ENCODE measurements at regions not wholly inside any gene's neighbourhood (a gene's known extent, or its start where the extent isn't known, plus 50 kb on each side); places are given as distances from the start of the nearest gene placed in this dataset.

GRCh38 chr2:33765122-33765521, 166.0 kb upstream of the FAM98A start:
- DNase-seq: no peak
- Mint-ChIP-seq H3K9me3 (no peaks in the 10 kb centered on the region), H3K4me1 (ENCODE audit: low read depth) (no peaks in the 10 kb centered on the region), H3K36me3 (ENCODE audit: insufficient read depth) (no peaks in the 10 kb centered on the region), H3K4me3 (no peak overlapping the region), H3K27me3 (ENCODE audit: low read depth) (no peaks in the 10 kb centered on the region)
- no peak for ATAC-seq

DNA sequence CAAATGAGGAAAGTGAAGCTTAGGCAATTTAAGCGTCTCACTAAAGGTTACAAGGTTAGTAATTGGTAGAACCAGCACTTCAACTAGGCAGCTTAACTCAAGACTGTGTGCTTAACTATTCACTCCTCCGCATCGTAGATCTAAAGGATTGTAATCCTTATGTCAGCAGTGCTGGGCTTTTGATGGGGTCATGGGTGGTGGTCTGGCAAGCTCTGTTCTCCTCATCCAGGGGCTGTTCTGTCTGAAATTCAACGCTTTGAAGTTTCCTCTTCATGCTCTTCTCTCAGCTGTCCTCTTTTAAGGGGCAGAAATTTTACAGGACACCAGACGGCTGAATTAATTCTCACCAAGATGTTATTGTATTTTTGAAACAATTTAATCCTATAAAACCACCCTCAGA, 165.5 kb upstream of the FAM98A start:
- no peak for DNase-seq
- ATAC-seq: no peak
- H3K36me3 Mint-ChIP-seq (ENCODE audit: insufficient read depth): no peaks in the 10 kb centered on the region
- no peaks in the 10 kb centered on the region for H3K9me3 Mint-ChIP-seq
- H3K4me1 Mint-ChIP-seq (ENCODE audit: low read depth): no peaks in the 10 kb centered on the region
- H3K4me3 Mint-ChIP-seq: no peak overlapping the region
- no peaks in the 10 kb centered on the region for H3K27me3 Mint-ChIP-seq (ENCODE audit: low read depth)

GRCh38 chr2:33763671-33764310, 164.7 kb upstream of the FAM98A start:
- ATAC-seq: no peak
- DNase-seq: no peak
- Mint-ChIP-seq H3K27me3 (ENCODE audit: low read depth) (no peaks in the 10 kb centered on the region), H3K4me3 (no peak overlapping the region), H3K9me3 (no peaks in the 10 kb centered on the region), H3K36me3 (ENCODE audit: insufficient read depth) (no peaks in the 10 kb centered on the region), H3K4me1 (ENCODE audit: low read depth) (no peaks in the 10 kb centered on the region)

DNA sequence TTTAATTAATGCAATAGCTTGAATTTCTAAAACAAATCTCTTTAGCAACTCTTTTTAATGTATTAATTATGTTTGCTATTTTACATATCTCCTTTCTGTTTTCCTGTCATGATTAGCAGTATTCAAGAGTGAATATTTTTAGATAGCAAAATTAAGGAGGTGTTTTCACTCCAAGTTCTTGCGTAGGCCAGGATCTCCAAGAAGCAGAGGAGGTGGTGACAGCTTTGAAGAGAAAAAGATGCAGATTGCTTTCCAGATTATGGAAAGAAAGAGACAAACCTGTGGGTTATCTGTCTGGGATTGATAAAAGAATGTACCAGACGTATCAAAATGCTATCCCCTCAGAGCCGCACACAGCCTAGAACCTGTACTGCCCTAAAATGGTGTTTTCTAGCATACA, 163.5 kb upstream of the FAM98A start:
- no peaks in the 10 kb centered on the region for H3K4me1 Mint-ChIP-seq (ENCODE audit: low read depth)
- H3K27me3 Mint-ChIP-seq (ENCODE audit: low read depth): no peaks in the 10 kb centered on the region
- no peak for DNase-seq
- no peaks in the 10 kb centered on the region for H3K9me3 Mint-ChIP-seq
- no peak for ATAC-seq
- H3K4me3 Mint-ChIP-seq: no peak overlapping the region
- no peaks in the 10 kb centered on the region for H3K36me3 Mint-ChIP-seq (ENCODE audit: insufficient read depth)

GRCh38 chr2:33746208-33746800, 147.2 kb upstream of the FAM98A start:
- H3K4me1 Mint-ChIP-seq (ENCODE audit: low read depth): no peaks in the 10 kb centered on the region
- no peaks in the 10 kb centered on the region for H3K36me3 Mint-ChIP-seq (ENCODE audit: insufficient read depth)
- no peaks in the 10 kb centered on the region for H3K9me3 Mint-ChIP-seq
- DNase-seq: no peak
- H3K4me3 Mint-ChIP-seq: no peak overlapping the region
- peaks cover 18% of the 10 kb centered on the region for H3K27me3 Mint-ChIP-seq (ENCODE audit: low read depth)
- ATAC-seq: no peak

- H3K27me3 Mint-ChIP-seq (ENCODE audit: low read depth): no peaks in the 10 kb centered on the region
- no peaks in the 10 kb centered on the region for H3K4me1 Mint-ChIP-seq (ENCODE audit: low read depth)
- no peak for DNase-seq
These were observed 136.0 kb upstream of the FAM98A start for GRCh38 chr2:33735096-33735495.

GRCh38 chr2:33730804-33731203, 131.7 kb upstream of the FAM98A start:
- Mint-ChIP-seq H3K4me3 (no peak overlapping the region), H3K4me1 (ENCODE audit: low read depth) (no peaks in the 10 kb centered on the region), H3K36me3 (ENCODE audit: insufficient read depth) (no peaks in the 10 kb centered on the region), H3K27me3 (ENCODE audit: low read depth) (no peaks in the 10 kb centered on the region), H3K9me3 (no peaks in the 10 kb centered on the region)
- ATAC-seq (no peak), DNase-seq (no peak)

More at GRCh38 chr2:33735096-33735495, 136.0 kb upstream of the FAM98A start:
- H3K9me3 Mint-ChIP-seq: no peaks in the 10 kb centered on the region
- no peak overlapping the region for H3K4me3 Mint-ChIP-seq
- ATAC-seq: no peak
- H3K36me3 Mint-ChIP-seq (ENCODE audit: insufficient read depth): no peaks in the 10 kb centered on the region

- H3K4me3 Mint-ChIP-seq: no peak overlapping the region
- H3K4me1 Mint-ChIP-seq (ENCODE audit: low read depth): no peaks in the 10 kb centered on the region
- no peaks in the 10 kb centered on the region for H3K36me3 Mint-ChIP-seq (ENCODE audit: insufficient read depth)
- ATAC-seq (no peak), DNase-seq (no peak)
- H3K9me3 Mint-ChIP-seq: no peaks in the 10 kb centered on the region
- no peaks in the 10 kb centered on the region for H3K27me3 Mint-ChIP-seq (ENCODE audit: low read depth)
These were observed 131.1 kb upstream of the FAM98A start for GRCh38 chr2:33730193-33730592.

DNA sequence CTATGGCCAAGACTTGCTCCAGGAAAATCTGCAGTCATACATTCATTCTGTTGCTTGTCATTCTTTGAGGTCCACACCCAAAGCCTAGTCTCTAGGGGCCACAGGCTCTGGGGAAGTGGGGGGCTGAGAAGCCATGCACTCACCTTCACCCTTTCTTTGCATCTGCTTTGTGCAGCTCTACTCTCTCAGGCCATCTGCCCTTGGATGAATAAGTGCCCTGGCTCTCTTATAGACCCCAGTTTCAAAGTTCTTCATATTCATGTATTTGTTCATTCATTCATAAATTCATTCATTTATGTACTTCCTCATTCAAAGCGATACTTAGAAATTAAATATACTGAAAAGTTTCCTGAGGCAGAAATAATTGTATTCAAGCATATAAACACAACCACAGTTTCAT, 130.3 kb upstream of the FAM98A start:
- ATAC-seq: no peak
- Mint-ChIP-seq H3K4me3 (no peak overlapping the region), H3K4me1 (ENCODE audit: low read depth) (no peaks in the 10 kb centered on the region), H3K27me3 (ENCODE audit: low read depth) (no peaks in the 10 kb centered on the region), H3K9me3 (no peaks in the 10 kb centered on the region), H3K36me3 (ENCODE audit: insufficient read depth) (no peaks in the 10 kb centered on the region)
- no peak for DNase-seq

DNA sequence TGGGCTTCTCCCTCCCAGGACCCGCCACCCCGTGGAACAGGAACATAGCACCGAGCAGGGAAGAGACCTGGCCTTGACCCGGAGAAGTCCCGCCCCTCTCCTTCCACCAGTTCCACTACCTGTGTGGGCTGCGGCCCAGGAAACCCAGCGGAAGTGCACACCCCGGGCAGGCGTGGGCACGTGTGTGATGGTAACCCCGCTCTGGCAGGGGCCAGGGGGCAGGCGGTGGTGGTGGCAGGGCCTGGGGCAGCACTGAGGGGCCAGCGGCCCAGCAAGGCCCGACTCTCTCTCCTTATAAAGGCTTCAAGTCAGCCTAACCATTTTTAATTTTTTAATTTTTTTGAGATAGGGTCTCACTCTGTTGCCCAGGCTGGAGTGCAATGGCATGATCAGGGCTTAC, 129.0 kb upstream of the FAM98A start:
- no peaks in the 10 kb centered on the region for H3K9me3 Mint-ChIP-seq
- ATAC-seq (no peak), DNase-seq (no peak)
- H3K36me3 Mint-ChIP-seq (ENCODE audit: insufficient read depth): no peaks in the 10 kb centered on the region
- peaks cover 2% of the 10 kb centered on the region for H3K27me3 Mint-ChIP-seq (ENCODE audit: low read depth)
- no peaks in the 10 kb centered on the region for H3K4me1 Mint-ChIP-seq (ENCODE audit: low read depth)
- no peak overlapping the region for H3K4me3 Mint-ChIP-seq

DNA sequence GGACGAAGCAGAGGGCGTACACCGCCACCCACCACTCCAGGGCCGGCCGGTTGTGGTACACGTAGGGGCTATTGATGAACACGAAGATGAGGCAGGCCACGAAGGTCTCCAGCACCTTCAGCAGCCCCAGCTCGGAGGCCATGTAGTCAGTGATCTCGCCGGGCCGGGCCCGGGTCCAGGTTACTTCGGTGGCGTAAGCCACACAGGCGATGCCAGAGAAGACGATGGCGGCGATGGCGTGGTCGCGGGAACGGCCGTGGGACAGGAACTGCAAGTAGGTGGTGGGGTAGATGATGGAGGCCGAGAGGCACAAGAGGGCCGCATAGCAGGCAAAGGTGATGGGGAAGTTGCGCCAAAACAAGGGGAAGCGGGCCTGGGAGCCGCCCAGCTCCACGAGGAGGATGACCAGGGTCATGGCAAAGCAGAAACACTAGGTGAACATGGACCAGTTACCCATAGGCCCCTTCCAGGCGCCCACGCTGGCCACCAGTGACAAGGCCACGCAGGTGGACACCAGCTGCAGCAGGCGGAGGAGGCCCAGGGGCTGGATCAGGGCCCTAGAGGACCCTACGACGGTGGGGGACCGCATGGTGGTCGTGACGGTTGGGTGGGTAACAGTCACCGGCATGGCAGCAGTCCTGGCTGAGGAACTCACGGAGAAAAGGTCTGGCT, 128.4 kb upstream of the FAM98A start:
- Mint-ChIP-seq H3K4me1 (ENCODE audit: low read depth) (no peaks in the 10 kb centered on the region), H3K9me3 (no peaks in the 10 kb centered on the region), H3K27me3 (ENCODE audit: low read depth) (peaks cover 2% of the 10 kb centered on the region), H3K36me3 (ENCODE audit: insufficient read depth) (no peaks in the 10 kb centered on the region), H3K4me3 (no peak overlapping the region)
- DNase-seq (no peak), ATAC-seq (no peak)

- ATAC-seq (no peak), DNase-seq (no peak)
- H3K4me1 Mint-ChIP-seq (ENCODE audit: low read depth): no peaks in the 10 kb centered on the region
- no peaks in the 10 kb centered on the region for H3K36me3 Mint-ChIP-seq (ENCODE audit: insufficient read depth)
- H3K4me3 Mint-ChIP-seq: no peak overlapping the region
- H3K9me3 Mint-ChIP-seq: no peaks in the 10 kb centered on the region
- peaks cover 2% of the 10 kb centered on the region for H3K27me3 Mint-ChIP-seq (ENCODE audit: low read depth)
These were observed 127.3 kb upstream of the FAM98A start for GRCh38 chr2:33726415-33726814.

- H3K27me3 Mint-ChIP-seq (ENCODE audit: low read depth): peaks cover 2% of the 10 kb centered on the region
- no peaks in the 10 kb centered on the region for H3K36me3 Mint-ChIP-seq (ENCODE audit: insufficient read depth)
- H3K4me3 Mint-ChIP-seq: no peak overlapping the region
- ATAC-seq (no peak), DNase-seq (no peak)
- no peaks in the 10 kb centered on the region for H3K9me3 Mint-ChIP-seq
- H3K4me1 Mint-ChIP-seq (ENCODE audit: low read depth): no peaks in the 10 kb centered on the region
These were observed 124.2 kb upstream of the FAM98A start for GRCh38 chr2:33723329-33723728.

DNA sequence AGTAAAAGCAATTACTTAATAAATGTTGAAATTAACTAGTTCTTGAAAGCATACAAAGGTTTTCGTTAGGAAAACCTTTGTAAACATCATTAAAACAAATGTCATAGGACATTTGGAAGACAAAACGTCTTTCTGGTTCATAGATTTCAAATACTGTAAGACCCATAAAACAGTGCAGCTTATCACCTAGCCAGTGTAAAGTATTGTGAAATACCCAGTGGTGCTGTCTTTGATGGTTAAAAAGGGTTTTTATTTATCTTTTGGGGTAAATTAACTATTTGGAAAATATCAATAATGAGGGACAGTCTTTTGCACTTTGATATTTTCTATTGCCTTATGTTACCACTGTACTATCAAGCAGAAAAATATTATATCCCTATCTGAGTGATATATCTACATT, 120.0 kb upstream of the FAM98A start:
- peaks cover 7% of the 10 kb centered on the region for H3K27me3 Mint-ChIP-seq (ENCODE audit: low read depth)
- ATAC-seq: no peak
- H3K36me3 Mint-ChIP-seq (ENCODE audit: insufficient read depth): no peaks in the 10 kb centered on the region
- H3K4me1 Mint-ChIP-seq (ENCODE audit: low read depth): no peaks in the 10 kb centered on the region
- no peaks in the 10 kb centered on the region for H3K9me3 Mint-ChIP-seq
- no peak overlapping the region for H3K4me3 Mint-ChIP-seq
- no peak for DNase-seq

GRCh38 chr2:33712674-33713073, 113.6 kb upstream of the FAM98A start:
- Mint-ChIP-seq H3K4me1 (ENCODE audit: low read depth) (no peaks in the 10 kb centered on the region), H3K36me3 (ENCODE audit: insufficient read depth) (no peaks in the 10 kb centered on the region), H3K4me3 (no peak overlapping the region), H3K9me3 (no peaks in the 10 kb centered on the region), H3K27me3 (ENCODE audit: low read depth) (peaks cover 6% of the 10 kb centered on the region)
- no peak for ATAC-seq
- no peak for DNase-seq
